SK-N-SH treated with all-trans-retinoic acid at 6 μM for 48 hours (cell line): ENCODE measurements at regions not wholly inside any gene's neighbourhood (a gene's known extent, or its start where the extent isn't known, plus 50 kb on each side); places are given as distances from the start of the nearest gene placed in this dataset.

Experiments
- ATAC-seq: fragments of 200-7000 bp; cut with Tn5 transposase; 3 replicates; pipeline ENCODE4 v1.9.1; 2020; ENCODE audit warnings: mild to moderate bottlenecking, moderate library complexity
- CREB5 ChIP-seq: fragments of 250-450 bp; sonication (Bioruptor Pico); IDR thresholded peaks from 2 replicates; pipeline ENCODE4 v1.5.1; 2020; ENCODE audit warnings: low read depth, mild to moderate bottlenecking, moderate library complexity
- CSRNP3 ChIP-seq: fragments of 250-450 bp; sonication (Bioruptor Pico); IDR thresholded peaks from 2 replicates; pipeline ENCODE4 v1.5.1; 2021; ENCODE audit warnings: mild to moderate bottlenecking, moderate library complexity
- ESRRG ChIP-seq: fragments of 250-450 bp; sonication (Bioruptor Pico); IDR thresholded peaks from 2 replicates; pipeline ENCODE4 v1.6.1; 2021; ENCODE audit warnings: mild to moderate bottlenecking
- GLIS3 ChIP-seq: fragments of 250-450 bp; sonication (Bioruptor Pico); IDR thresholded peaks from 2 replicates; pipeline ENCODE4 v1.5.0; 2020; ENCODE audit warnings: mild to moderate bottlenecking, moderate library complexity
- ISL1 ChIP-seq: fragments of 250-450 bp; sonication (Bioruptor Pico); IDR thresholded peaks from 2 replicates; pipeline ENCODE4 v2.1.2; 2022; ENCODE audit warnings: mild to moderate bottlenecking, moderate library complexity
- OSR1 ChIP-seq: fragments of 250-450 bp; sonication (Bioruptor Pico); IDR thresholded peaks from 2 replicates; pipeline ENCODE4 v1.8.0; 2022; ENCODE audit warnings: moderate library complexity, mild to moderate bottlenecking, inconsistent platforms
- POU6F1 ChIP-seq: fragments of 250-450 bp; sonication (Bioruptor Pico); IDR thresholded peaks from 2 replicates; pipeline ENCODE4 v1.8.0; 2021; ENCODE audit warnings: low read depth, mild to moderate bottlenecking, moderate library complexity, borderline replicate concordance
- PPARA ChIP-seq: fragments of 250-450 bp; sonication (Bioruptor Pico); IDR thresholded peaks from 2 replicates; pipeline ENCODE4 v1.5.0; 2020; ENCODE audit warnings: mild to moderate bottlenecking, borderline replicate concordance
- SNAI2 ChIP-seq: fragments of 250-450 bp; sonication (Bioruptor Pico); IDR thresholded peaks from 2 replicates; pipeline ENCODE4 v1.5.0; 2020; ENCODE audit warnings: mild to moderate bottlenecking, moderate library complexity
- TOX ChIP-seq: fragments of 250-450 bp; sonication (Bioruptor Pico); IDR thresholded peaks from 2 replicates; pipeline ENCODE4 v1.8.0; 2021; ENCODE audit warnings: mild to moderate bottlenecking, moderate library complexity, borderline replicate concordance
- TSHZ2 ChIP-seq: fragments of 250-450 bp; sonication (Bioruptor Pico); IDR thresholded peaks from 2 replicates; pipeline ENCODE4 v1.5.0; 2020; ENCODE audit warnings: mild to moderate bottlenecking, moderate library complexity
- ZC3H10 ChIP-seq: fragments of 250-450 bp; sonication (Bioruptor Pico); IDR thresholded peaks from 2 replicates; pipeline ENCODE4 v1.5.1; 2021; ENCODE audit warnings: mild to moderate bottlenecking, moderate library complexity
- ZFP3 ChIP-seq: fragments of 250-450 bp; sonication (Bioruptor Pico); IDR thresholded peaks from 2 replicates; pipeline ENCODE4 v1.5.0; 2020; ENCODE audit warnings: mild to moderate bottlenecking, moderate library complexity
- ZFP30 ChIP-seq: fragments of 450-650 bp; formaldehyde crosslinking; IDR thresholded peaks from 2 replicates; pipeline ENCODE4 v1.5.0; 2022; ENCODE audit warnings: mild to moderate bottlenecking, moderate library complexity
- ZNF565 ChIP-seq: fragments of 450-650 bp; formaldehyde crosslinking; conservative IDR thresholded peaks from 2 replicates; pipeline ENCODE4 v1.5.0; 2020; ENCODE audit warnings: low read depth, mild to moderate bottlenecking, moderate library complexity
- ZNF70 ChIP-seq: fragments of 450-650 bp; formaldehyde crosslinking; IDR thresholded peaks from 2 replicates; pipeline ENCODE4 v1.5.0; 2020; ENCODE audit warnings: mild to moderate bottlenecking, moderate library complexity
- ZNF8 ChIP-seq: fragments of 450-650 bp; formaldehyde crosslinking; IDR thresholded peaks from 2 replicates; pipeline ENCODE4 v1.5.0; 2020; ENCODE audit warnings: mild to moderate bottlenecking, moderate library complexity

GRCh38 chr2:128608921-128609880 is 290.5 kb upstream of the HS6ST1 start:
- no peak for TF ChIP-seq GLIS3 (CRISPR knock-in tag)
- TF ChIP-seq TOX (CRISPR knock-in tag), result no peak
- no peak for TF ChIP-seq CREB5 (CRISPR knock-in tag)
- TF ChIP-seq, all 23 proteins: peak for 0
- ATAC-seq, result no peak

GRCh38 chr2:128610496-128610895 is 291.8 kb upstream of the HS6ST1 start:
- no peak for TF ChIP-seq ZNF70 (CRISPR knock-in tag)
- no peak for TF ChIP-seq SNAI2 (CRISPR knock-in tag)
- TF ChIP-seq ZNF565 (CRISPR knock-in tag), result no peak
- TF ChIP-seq GLIS3 (CRISPR knock-in tag), result no peak
- no peak for TF ChIP-seq ISL1 (CRISPR knock-in tag)
- no peak for TF ChIP-seq ESRRG
- no peak for TF ChIP-seq TSHZ2 (CRISPR knock-in tag)
- TF ChIP-seq ZFP3 (CRISPR knock-in tag), result no peak
- TF ChIP-seq TOX (CRISPR knock-in tag), result no peak
- TF ChIP-seq OSR1 (CRISPR knock-in tag), result no peak
- no peak for TF ChIP-seq POU6F1 (CRISPR knock-in tag)
- no peak for ATAC-seq

- TF ChIP-seq CSRNP3 (CRISPR knock-in tag) (no peak), ZFP30 (CRISPR knock-in tag) (no peak)
- no peak for ATAC-seq
These were observed 293.0 kb upstream of the HS6ST1 start for GRCh38 chr2:128611421-128612320.

- TF ChIP-seq PPARA (CRISPR knock-in tag) (no peak), ZC3H10 (CRISPR knock-in tag) (no peak), POU6F1 (CRISPR knock-in tag) (no peak), ZFP3 (CRISPR knock-in tag) (no peak), ZNF8 (no peak), ZNF70 (CRISPR knock-in tag) (no peak)
- no peak for ATAC-seq
These were observed 294.0 kb upstream of the HS6ST1 start for GRCh38 chr2:128612628-128613027.
